ENCODE measurements at regions not wholly inside any gene's neighbourhood (a gene's known extent, or its start where the extent isn't known, plus 50 kb on each side); places are given as distances from the start of the nearest gene placed in this dataset.

GRCh38 chr4:100839712-100840111, 321.9 kb upstream of the EMCN start:
- DNase-seq: no peak

- DNase-seq: no peak
Observed at GRCh38 chr4:100838286-100838685, 320.5 kb upstream of the EMCN start.

- no peak for DNase-seq
Observed at GRCh38 chr4:100836929-100837328, 319.1 kb upstream of the EMCN start.

DNA sequence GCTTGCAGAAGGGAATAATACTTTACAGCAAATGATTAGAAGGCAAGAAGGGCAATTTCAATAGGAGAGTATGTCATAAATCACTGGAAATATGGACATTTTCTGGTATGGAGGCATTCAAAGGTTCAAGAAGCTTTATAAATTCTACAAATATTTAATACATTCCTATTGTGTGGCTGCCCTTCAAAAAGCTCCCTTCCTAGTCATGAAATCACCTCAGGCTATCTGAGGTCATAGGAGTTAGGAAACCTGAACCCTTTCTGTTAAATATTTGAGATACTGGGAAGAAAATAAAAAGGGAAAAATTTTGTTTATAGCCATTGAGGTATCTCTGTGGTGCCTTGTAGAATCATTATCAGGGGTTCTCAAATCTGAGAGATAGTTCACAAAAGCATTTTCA, 316.8 kb upstream of the EMCN start:
- no peak for DNase-seq

DNA sequence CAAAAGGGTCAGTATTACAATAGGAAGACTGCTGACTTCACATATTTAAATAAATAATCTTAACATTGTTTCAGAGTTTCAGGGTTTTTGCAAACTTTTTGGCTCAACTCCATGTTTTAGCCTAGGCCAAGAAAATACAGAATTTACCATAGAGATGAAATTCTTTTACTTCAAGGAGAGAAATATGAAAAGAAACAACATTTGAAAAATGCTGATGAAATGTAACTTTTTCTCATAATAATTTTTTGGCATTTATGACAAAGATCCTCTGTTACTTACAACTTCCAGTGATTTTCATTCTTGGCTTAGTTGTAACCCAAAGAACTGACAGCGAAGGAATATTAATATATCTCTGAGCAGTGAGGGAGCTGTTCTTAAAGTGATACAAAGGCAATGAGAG, 316.1 kb upstream of the EMCN start:
- no peak for DNase-seq

DNA sequence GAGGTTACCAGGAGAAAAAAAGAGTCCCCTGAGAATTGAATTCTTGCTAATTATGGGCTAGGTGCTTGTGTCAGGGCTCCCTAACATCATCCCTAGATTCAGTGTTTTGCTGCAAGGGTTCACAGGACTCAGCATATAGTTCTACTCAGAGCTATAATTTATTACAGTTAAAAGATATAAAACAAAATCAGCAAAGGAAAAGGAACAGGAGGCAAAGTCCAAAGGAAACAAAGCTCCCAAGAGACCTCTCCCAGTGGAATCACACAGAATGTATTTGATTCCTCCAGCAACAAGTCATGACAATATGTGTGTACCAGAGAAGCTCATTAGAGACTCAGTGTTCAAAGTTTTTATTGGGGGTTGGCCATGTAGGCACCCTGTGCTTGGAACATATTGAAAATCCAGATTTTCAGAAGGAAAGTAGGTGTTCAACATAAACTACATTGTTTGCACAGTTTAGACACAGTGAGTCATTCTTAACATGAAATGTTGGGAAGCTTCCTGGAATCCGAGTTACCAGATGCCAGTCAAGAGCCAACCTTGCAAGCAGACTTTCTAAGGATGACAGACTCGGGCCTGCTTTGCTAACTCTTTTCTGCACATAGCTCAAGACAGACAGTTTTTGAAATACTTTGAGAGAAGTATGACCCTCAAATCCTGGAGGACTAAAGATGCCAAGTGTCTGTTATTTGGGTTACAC, 311.3 kb upstream of the EMCN start:
- no peak for DNase-seq

- DNase-seq: no peak
Observed at GRCh38 chr4:100828364-100828763, 310.5 kb upstream of the EMCN start.

DNA sequence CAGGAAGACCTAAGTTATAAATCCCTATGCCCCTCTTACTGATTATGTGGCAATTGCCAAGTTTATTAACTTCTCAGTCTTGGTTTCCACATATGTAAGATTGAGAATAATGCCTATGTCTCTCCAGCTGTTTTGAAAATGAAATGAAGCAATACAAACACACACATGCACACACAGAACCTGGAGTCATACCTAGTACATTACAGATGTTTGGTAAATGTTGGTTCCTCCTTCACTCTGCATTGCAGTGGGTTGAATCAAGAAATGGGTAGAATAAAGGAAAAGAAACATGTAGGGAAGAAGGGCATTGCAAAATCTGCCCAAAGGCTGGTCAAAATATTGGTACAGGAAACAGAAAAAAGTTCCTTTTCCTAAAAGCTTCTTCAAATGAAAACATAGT, 309.9 kb upstream of the EMCN start:
- DNase-seq: no peak

GRCh38 chr4:100826808-100827548, 309.2 kb upstream of the EMCN start:
- DNase-seq: peak; percentile 22

DNA sequence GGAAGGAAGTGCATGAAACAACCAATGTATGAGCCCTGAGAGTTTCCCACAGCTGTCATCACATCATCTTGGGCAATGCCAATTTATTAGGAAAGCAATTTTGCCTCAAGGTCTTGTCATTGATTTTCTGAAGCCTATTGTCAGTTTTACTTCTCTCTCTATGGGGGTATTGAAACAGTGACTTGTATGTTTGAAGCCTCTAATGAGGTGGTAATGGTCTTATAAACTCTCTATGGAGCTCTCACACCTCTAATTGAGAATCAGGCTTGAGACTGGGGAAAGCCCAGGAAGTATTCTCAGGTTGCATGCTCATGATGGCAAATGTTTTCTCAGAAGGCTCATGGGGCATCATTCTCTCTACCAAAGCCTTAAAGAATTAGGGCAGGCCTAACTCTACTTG, 308.2 kb upstream of the EMCN start:
- DNase-seq: no peak

GRCh38 chr4:100823993-100824323, 306.1 kb upstream of the EMCN start:
- DNase-seq: no peak

DNA sequence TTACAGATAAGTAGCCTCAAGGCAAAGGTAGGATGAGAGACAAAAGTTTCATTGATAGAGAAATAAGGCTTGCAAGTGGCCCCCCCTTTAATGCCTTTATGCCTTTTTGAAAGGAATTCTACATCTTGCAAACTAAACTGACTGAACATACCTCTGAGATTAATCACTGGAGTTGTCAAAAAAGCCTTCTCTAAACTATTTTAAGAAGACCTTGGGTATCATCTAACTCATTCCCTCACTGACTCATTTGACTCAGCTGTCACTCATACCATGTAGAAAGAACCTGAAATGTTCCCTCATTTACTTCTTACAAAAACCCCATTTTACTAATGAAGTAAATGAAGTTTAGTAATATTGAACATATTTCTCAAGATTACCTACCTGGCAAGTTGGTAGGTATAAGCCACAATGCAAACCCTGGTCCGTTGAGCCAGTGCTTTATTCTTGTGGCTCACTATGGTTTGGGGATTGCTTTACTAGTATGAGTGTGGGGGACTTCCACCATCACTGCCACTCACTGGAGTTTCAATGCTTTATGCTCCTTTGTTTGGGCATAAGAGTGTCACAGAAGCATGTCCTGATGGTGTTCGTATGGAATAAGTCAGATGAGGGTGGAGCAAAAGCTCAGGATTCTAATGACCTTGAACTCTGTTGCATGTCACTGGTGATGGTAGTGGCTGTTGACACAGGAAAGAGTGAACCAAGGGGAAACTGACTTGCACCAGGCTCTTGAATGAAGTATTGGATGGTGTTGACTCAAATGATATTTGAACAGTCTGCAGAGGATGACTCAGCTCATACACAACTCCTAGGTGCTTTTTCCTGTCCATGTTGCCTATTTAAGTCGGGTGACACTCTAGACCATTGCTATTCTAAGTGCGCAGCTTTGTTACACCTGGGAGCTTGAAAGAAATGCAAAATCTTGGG, 305.5 kb upstream of the EMCN start:
- no peak for DNase-seq

- DNase-seq: no peak
Observed at GRCh38 chr4:100820249-100820648, 302.4 kb upstream of the EMCN start.

DNA sequence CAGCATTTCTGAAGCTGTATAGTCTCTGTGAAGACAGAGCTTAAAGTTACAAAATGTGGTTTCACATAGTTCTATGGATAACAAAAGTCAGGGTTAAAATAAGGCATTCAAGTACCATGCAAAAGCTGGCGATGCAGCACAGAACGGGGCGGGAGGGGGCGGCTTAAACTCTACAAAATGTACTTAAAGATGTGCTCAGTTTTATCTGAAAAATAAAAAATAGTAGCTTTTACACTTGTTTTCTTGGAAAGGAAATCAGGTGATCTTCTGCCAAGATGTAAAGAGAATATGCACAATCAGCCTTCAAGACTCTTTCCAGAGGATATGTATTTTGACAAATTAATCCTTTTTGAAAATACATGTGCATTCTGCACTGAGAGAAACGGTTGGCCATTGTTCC, 301.7 kb upstream of the EMCN start:
- DNase-seq: no peak

DNA sequence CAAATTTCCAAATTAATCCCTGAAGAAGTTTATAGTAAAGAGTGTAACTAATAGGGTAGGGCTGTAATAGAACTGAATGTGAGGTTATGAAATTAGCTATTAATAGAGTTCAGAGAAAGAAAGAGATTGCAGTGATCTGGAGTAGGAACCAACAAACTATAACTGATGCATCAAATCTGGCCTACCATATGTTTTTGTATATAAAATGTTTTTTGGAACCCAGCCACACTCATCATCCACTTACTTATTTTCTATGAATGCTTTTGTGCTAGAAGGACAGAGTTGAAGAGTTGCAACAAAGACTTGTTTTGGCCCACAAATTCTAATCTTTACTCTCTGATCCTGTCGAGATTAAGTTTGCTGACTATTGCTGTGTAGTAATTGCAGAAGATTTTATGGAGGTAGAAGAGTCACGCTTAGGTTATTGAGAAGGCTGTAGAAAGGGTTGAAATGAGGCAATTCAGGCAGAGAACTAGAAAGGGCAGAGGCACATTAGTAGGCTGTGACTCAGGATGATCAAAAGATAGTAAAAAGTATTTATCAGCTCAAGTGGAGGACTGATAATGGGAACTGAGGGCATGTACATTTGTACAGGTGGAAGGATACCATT, 298.7 kb upstream of the EMCN start:
- no peak for DNase-seq

GRCh38 chr4:100811046-100811445, 293.2 kb upstream of the EMCN start:
- no peak for DNase-seq

DNA sequence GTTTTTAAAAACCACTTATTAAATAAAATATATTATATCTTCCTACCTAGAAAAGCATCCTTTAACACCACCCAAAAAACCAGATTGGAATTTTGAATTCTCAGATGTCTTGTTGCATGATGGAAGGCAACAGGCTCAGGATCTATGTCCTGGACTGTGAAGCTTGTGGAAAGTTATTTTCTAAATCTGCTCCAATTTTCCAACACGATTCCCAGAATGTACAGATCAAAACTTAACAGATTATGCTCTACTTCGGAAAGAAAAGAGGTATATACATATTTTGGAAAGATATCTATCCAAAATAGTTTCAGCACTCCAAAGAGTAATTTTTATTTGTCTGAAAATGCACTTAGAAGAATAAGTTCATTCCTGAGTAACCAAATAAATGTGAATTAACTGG, 291.7 kb upstream of the EMCN start:
- no peak for DNase-seq

- no peak for DNase-seq
Observed at GRCh38 chr4:100806988-100807387, 289.2 kb upstream of the EMCN start.

- DNase-seq: no peak
Observed at GRCh38 chr4:100805538-100805937, 287.7 kb upstream of the EMCN start.

DNA sequence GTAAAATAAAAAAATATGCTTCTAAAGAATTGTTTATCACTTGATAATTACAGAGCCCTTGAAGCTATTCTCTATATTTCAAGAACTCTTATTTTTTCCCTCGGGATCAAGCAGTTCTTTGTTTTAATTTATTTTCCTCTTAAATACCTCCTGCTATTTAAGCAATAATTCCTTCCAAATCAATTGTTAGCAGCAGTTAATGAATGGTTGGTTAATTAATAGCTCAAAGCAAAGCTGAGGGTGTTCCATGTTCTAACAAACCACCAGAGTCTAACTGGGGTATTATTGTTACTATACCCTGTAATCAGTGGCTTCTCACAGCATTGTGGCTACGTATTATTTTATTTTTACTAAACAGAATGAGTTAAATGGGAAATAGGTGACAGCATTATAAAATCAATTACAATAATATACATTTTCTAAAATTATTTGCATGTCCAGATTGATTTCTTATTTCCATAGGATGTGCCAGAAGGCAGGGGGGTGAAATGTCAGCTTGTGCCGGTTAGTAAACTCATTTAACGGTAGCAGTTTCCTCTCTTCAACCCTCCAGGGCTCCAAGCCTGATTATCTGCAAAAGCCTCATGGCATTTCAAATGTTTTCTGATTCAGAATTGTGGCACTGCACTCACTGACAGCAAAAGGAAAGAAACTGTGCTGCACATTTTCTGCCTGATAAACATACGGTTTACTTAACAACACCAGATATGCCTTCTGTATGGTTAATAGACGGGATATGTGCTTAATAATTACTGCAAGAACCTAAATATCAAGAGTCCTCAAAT, 286.9 kb upstream of the EMCN start:
- no peak for DNase-seq

- no peak for DNase-seq
Observed at GRCh38 chr4:100803751-100804150, 285.9 kb upstream of the EMCN start.

DNA sequence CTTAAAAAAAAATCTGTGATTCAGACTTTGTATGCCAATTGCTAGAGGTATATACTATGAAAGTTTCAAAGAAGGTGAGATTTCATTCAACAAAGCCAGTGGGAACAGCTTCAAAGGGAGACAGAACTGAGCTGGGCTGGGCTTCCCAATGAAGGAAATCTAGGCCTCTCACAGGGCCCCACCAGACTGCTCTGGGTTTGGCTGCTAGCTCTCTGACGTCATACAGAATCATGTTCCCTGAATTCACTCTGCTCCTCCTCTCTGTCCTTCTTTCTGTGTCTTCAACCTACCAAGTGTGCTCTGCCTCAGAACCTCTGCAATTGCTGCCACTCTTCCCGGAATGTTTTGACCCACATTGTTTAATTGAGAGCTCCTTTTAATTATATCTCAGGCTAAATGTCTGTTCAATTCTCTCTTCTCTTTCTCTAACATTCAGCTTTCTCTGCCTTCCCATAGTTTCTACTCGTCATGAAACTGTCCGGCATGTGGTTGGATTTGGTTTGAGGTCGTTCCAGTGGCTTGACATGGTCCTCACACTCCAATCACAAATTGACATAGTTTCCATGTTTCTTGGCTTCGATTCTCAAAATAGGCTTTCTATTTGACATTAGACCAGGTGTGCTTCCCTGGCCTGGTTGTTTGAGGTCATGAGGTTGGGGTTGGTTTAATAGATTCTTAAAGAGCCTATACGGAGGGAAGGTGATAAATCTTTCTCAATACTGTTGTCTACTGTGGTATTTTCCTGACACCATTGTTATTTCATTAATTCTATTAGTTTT, 282.1 kb upstream of the EMCN start:
- no peak for DNase-seq
